Endothelial cell of umbilical vein (primary cell): ENCODE measurements at regions not wholly inside any gene's neighbourhood (a gene's known extent, or its start where the extent isn't known, plus 50 kb on each side); places are given as distances from the start of the nearest gene placed in this dataset.

ENCODE experiments used
- BruUV-seq: library from RNA; stranded (reverse); fragments of 400-500 nt; replicated peaks from 2 replicates; lab custom pipeline; 2021; lab: Mats Ljungman, UMichigan
- CTCF ChIA-PET: fragments of 300-600, 350-600 bp; sonication (Branson Sonifier 250); formaldehyde crosslinking; loops from one replicate; lab custom pipeline; 2021; ENCODE audit warnings: antibody characterized with exemption, inconsistent platforms; lab: Charles Lee
- POLR2A ChIA-PET: fragments of 300-600, 350-600 bp; sonication (Branson Sonifier 250); formaldehyde crosslinking; loops from one replicate; lab custom pipeline; 2021; ENCODE audit warnings: antibody characterized with exemption, inconsistent platforms; lab: Charles Lee
- DNase-seq: peaks from one replicate; pipeline ENCODE4 v3.0.0-alpha.2; 2011; ENCODE audit warnings: low read depth, low spot score
- FAIRE-seq: peaks from 2 replicates; lab custom pipeline; 2011; peaks lifted over from hg19 to GRCh38; lab: Jason Lieb, UNC
- H2AFZ ChIP-seq: 2 replicates; pipeline ENCODE4 v1.6.0; 2012; ENCODE audit warnings: low read depth, low read length, control low read depth, inconsistent platforms
- H3K27ac ChIP-seq: 2 replicates; pipeline ENCODE4 v1.5.1; 2011; ENCODE audit warnings: low read depth, mild to moderate bottlenecking, control low read depth, low read length, moderate library complexity; ENCODE audit not compliant: insufficient read depth
- H3K27me3 ChIP-seq, 2 experiments: 2 replicates each; pipeline versions ENCODE4 v1.6.0 to v1.6.1; 2011; ENCODE audit warnings: low read length in 2 of 2, mixed read lengths in 1 of 2; ENCODE audit not compliant: control insufficient read depth in 2 of 2, insufficient read depth in 2 of 2
- H3K36me3 ChIP-seq, 2 experiments: 2 replicates in 1 of 2; 3 replicates in 1 of 2; pipeline ENCODE4 v1.5.1; 2011; ENCODE audit warnings: low read length in 2 of 2, mild to moderate bottlenecking in 1 of 2, moderate library complexity in 1 of 2; ENCODE audit not compliant: control insufficient read depth in 2 of 2, insufficient read depth in 2 of 2; ENCODE audit errors: extremely low read depth in 1 of 2
- H3K4me1 ChIP-seq: 3 replicates; pipeline ENCODE4 v1.5.1; 2011; ENCODE audit warnings: mild to moderate bottlenecking, low read length; ENCODE audit not compliant: control insufficient read depth, insufficient read depth; ENCODE audit errors: extremely low read depth
- H3K4me2 ChIP-seq: 2 replicates; pipeline ENCODE4 v1.6.1; 2011; ENCODE audit warnings: low read length, control low read depth, mixed read lengths; ENCODE audit not compliant: insufficient read depth
- H3K4me3 ChIP-seq, 3 experiments: fragments of 200-600 bp in 1 of 3; sonication (generic), shearing (Covaris generic) in 1 of 3; replicated peaks in 1 of 3; 2 replicates each; pipeline ENCODE4 v1.5.1; 2011 to 2016; ENCODE audit warnings: control low read depth in 3 of 3, low read length in 3 of 3, mild to moderate bottlenecking in 2 of 3, inconsistent platforms in 1 of 3, low read depth in 1 of 3, moderate library complexity in 1 of 3; ENCODE audit not compliant: insufficient read depth in 1 of 3
- H3K79me2 ChIP-seq: 2 replicates; pipeline ENCODE4 v1.6.0; 2012; ENCODE audit warnings: low read length, inconsistent platforms; ENCODE audit not compliant: control insufficient read depth, insufficient read depth
- H3K9ac ChIP-seq: replicated peaks from 2 replicates; pipeline ENCODE3; 2011; ENCODE audit warnings: low read length, control low read depth; ENCODE audit not compliant: insufficient read depth; ENCODE audit errors: extremely low read depth
- H3K9me1 ChIP-seq: replicated peaks from 3 replicates; pipeline ENCODE4 v1.6.0; 2011; ENCODE audit warnings: mild to moderate bottlenecking, low read length; ENCODE audit not compliant: control insufficient read depth, insufficient read depth; ENCODE audit errors: extremely low read depth
- H3K9me3 ChIP-seq: replicated peaks from 2 replicates; pipeline ENCODE4 v1.5.1; 2012; ENCODE audit warnings: low read length, inconsistent platforms; ENCODE audit not compliant: control insufficient read depth, insufficient read depth
- H4K20me1 ChIP-seq: replicated peaks from 2 replicates; pipeline ENCODE3; 2011; ENCODE audit warnings: mild to moderate bottlenecking, low read length; ENCODE audit not compliant: control insufficient read depth, insufficient read depth; ENCODE audit errors: extremely low read depth
- CTCF ChIP-seq, 2 donors: IDR thresholded peaks; 1 replicate in 1 of 2; 2 replicates in 1 of 2; pipeline ENCODE4 v1.5.1; 2011; ENCODE audit warnings: low read length in 2 of 2, mild to moderate bottlenecking in 2 of 2, moderate library complexity in 2 of 2, control low read depth in 1 of 2, inconsistent platforms in 1 of 2, low read depth in 1 of 2; ENCODE audit not compliant: insufficient read depth in 1 of 2; ENCODE audit errors: extremely low read depth in 1 of 2
- EZH2 ChIP-seq: IDR thresholded peaks from 2 replicates; pipeline ENCODE4 v1.6.1; 2012; ENCODE audit warnings: borderline replicate concordance, low read depth, mild to moderate bottlenecking, moderate library complexity, low read length, inconsistent platforms; ENCODE audit not compliant: severe bottlenecking
- FOS ChIP-seq: IDR thresholded peaks from 2 replicates; pipeline ENCODE4 v1.6.1; 2011; ENCODE audit warnings: mild to moderate bottlenecking, low read length, moderate library complexity, borderline replicate concordance; ENCODE audit not compliant: insufficient read depth
- GATA2 ChIP-seq: IDR thresholded peaks from 2 replicates; pipeline ENCODE4 v1.7.0; 2011; ENCODE audit warnings: low read depth, mild to moderate bottlenecking, moderate library complexity, mixed read lengths, low read length; ENCODE audit not compliant: insufficient read length, insufficient read depth
- JUN ChIP-seq: IDR thresholded peaks from 2 replicates; pipeline ENCODE4 v1.6.1; 2011; ENCODE audit warnings: borderline replicate concordance, low read depth; ENCODE audit not compliant: insufficient read length, insufficient read depth
- MAX ChIP-seq: IDR thresholded peaks from 2 replicates; pipeline ENCODE4 v1.6.1; 2011; ENCODE audit not compliant: insufficient read depth, insufficient read length
- MYC ChIP-seq: IDR thresholded peaks from one replicate; pipeline ENCODE4 v1.6.1; 2011; ENCODE audit warnings: mild to moderate bottlenecking, low read depth, low read length
- POLR2A ChIP-seq: IDR thresholded peaks from 2 replicates; pipeline ENCODE4 v1.6.1; 2012; ENCODE audit warnings: low read depth, mild to moderate bottlenecking, control low read depth, low read length
- POLR2AphosphoS5 ChIP-seq: IDR thresholded peaks from 2 replicates; pipeline ENCODE4 v1.6.1; 2012; ENCODE audit warnings: low read depth, mild to moderate bottlenecking, control low read depth, low read length, moderate library complexity; ENCODE audit not compliant: insufficient read depth
- dilution Hi-C: fragments of 300-500 bp; cut with MboI; formaldehyde crosslinking; loops from one replicate; pipeline ENCODE4 v1.15.0; 2019; ENCODE audit warnings: low sequenced_read_pairs; ENCODE audit not compliant: extremely low pct_ligation_motif_present
- intact Hi-C: fragments of 100-400 bp; cut with micrococcal nuclease; formaldehyde crosslinking; loops from one replicate; pipeline ENCODE4 v1.10.0; 2022

GRCh38 chr4:148800336-148800885 is 358.2 kb upstream of the NR3C2 start:
- no peak overlapping the region for H3K9ac ChIP-seq
- BruUV-seq = no TSS peak
- TF ChIP-seq MAX = no peak
- TF ChIP-seq MYC = no peak
- TF ChIP-seq POLR2AphosphoS5 = no peak
- no peak for TF ChIP-seq CTCF (IDR thresholded peaks at IDR 0.05; ENCODE audit: extremely low read depth in 1 of 2, insufficient read depth in 1 of 2, low read depth in 1 of 2, low read length in 2 of 2)
- no peak for TF ChIP-seq GATA2
- TF ChIP-seq FOS = no peak
- no peak for TF ChIP-seq POLR2A
- TF ChIP-seq JUN = no peak
- no peak for TF ChIP-seq EZH2
- no peaks in the 10 kb centered on the region for H3K27me3 ChIP-seq
- H3K9me1 ChIP-seq = no peaks in the 10 kb centered on the region
- H3K9me3 ChIP-seq = no peaks in the 10 kb centered on the region
- H3K4me1 ChIP-seq = no peaks in the 10 kb centered on the region
- FAIRE-seq = no peak
- POLR2A ChIA-PET = no interaction called here
- no peaks in the 10 kb centered on the region for H3K36me3 ChIP-seq
- no peak overlapping the region for H2AFZ ChIP-seq
- no peak overlapping the region for H3K27ac ChIP-seq
- CTCF ChIA-PET = no interaction called here
- intact Hi-C loops = no loop called here
- DNase-seq = no peak
- no peak overlapping the region for H3K4me2 ChIP-seq
- no peak overlapping the region for H3K4me3 ChIP-seq
- H3K79me2 ChIP-seq = no peaks in the 10 kb centered on the region
- no peaks in the 10 kb centered on the region for H4K20me1 ChIP-seq
- dilution Hi-C loops = no loop called here
